ENCODE measurements at regions not wholly inside any gene's neighbourhood (a gene's known extent, or its start where the extent isn't known, plus 50 kb on each side); places are given as distances from the start of the nearest gene placed in this dataset.

DNA sequence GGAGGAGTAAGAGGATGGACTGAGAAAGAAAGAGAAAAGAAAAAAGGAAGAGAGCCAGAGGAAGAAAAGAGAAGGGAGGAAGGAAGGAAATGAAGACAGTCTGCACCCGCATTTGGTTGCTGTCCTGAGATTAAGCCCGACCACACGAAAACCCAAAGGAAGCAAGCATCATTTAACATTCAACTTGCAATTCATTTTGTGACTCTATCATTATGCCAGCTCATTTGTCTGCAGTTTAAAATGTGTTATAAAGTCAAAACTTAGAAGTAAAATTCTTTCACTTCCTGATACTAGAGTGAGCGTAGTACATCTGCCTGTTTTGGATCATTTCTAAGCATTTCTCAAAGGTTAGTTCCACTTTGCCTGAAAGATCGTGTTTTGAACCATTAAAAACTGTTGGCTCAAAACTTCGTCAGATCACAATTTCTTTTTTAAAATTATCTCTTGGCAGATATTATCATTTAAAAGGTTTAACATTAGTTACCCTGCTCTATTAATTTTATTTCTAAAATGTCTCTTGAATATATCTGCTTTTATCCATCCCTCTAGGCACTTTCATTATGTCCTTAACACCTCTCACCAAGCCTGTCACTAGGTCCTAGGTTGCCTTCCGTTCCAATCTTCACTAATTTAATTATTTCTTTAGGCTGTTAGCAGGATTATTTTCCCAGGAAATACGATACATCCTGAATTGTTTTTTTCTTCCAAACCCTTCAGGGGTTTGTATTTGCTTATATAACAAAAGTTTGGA is 240.9 kb downstream of the TLE4 start:
- Mint-ChIP-seq H3K4me1 (ENCODE audit: low read depth, unreplicated experiment) (peaks cover 2% of the 10 kb centered on the region), H3K27ac (ENCODE audit: unreplicated experiment) (no peak overlapping the region), H3K4me3 (ENCODE audit: unreplicated experiment) (no peak overlapping the region), H3K9me3 (ENCODE audit: unreplicated experiment) (no peaks in the 10 kb centered on the region), H3K36me3 (ENCODE audit: unreplicated experiment) (no peaks in the 10 kb centered on the region), H3K27me3 (ENCODE audit: unreplicated experiment) (no peaks in the 10 kb centered on the region)
- DNase-seq: no peak
- TF ChIP-seq, protein P1, sequence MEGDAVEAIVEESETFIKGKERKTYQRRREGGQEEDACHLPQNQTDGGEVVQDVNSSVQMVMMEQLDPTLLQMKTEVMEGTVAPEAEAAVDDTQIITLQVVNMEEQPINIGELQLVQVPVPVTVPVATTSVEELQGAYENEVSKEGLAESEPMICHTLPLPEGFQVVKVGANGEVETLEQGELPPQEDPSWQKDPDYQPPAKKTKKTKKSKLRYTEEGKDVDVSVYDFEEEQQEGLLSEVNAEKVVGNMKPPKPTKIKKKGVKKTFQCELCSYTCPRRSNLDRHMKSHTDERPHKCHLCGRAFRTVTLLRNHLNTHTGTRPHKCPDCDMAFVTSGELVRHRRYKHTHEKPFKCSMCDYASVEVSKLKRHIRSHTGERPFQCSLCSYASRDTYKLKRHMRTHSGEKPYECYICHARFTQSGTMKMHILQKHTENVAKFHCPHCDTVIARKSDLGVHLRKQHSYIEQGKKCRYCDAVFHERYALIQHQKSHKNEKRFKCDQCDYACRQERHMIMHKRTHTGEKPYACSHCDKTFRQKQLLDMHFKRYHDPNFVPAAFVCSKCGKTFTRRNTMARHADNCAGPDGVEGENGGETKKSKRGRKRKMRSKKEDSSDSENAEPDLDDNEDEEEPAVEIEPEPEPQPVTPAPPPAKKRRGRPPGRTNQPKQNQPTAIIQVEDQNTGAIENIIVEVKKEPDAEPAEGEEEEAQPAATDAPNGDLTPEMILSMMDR (IDR thresholded peaks at IDR 0.05; ENCODE audit: partially characterized antibody, unreplicated experiment): no peak

DNA sequence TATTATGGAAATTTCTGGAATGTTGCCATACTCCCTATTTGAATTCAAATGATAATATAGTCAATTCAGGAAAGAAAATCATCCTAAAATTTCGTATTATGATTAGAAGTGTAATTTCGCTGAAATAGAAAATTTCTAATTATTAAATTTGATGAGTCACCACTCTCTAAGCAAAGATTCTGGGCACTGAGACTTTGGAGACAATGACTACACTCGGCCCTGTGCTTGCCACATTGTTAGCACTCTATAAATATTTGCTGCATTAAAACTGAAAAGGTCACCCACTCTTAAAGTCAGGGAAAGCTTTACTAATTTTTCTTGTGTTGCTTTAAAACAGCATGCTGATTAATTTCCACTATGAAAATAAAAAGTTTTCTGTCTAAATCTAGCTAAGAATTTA is 240.3 kb downstream of the TLE4 start:
- DNase-seq: no peak

DNA sequence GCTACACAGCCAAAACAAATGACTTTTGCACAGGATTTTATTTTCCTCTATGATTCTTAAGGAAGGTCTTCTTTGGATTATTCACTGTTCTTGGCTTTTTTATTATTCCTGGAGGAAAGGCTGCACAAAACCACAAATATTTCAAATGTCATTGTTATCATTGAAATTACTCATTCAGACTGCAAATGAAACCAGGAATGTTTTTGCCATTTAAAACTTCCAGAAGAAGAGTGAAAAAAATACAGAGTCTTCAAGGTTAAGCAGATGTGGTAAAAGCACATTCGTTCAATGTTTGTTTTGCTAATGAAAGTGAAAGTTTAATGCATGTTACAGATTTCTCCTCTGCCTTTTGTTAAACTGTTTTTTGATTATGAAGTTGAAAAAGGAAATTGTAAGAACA is 238.2 kb downstream of the TLE4 start:
- DNase-seq: no peak
- no peaks in the 10 kb centered on the region for H3K27me3 Mint-ChIP-seq (ENCODE audit: unreplicated experiment)
- no peak overlapping the region for H3K27ac Mint-ChIP-seq (ENCODE audit: unreplicated experiment)
- H3K4me1 Mint-ChIP-seq (ENCODE audit: low read depth, unreplicated experiment): no peaks in the 10 kb centered on the region
- H3K9me3 Mint-ChIP-seq (ENCODE audit: unreplicated experiment): no peaks in the 10 kb centered on the region
- no peak overlapping the region for H3K4me3 Mint-ChIP-seq (ENCODE audit: unreplicated experiment)
- H3K36me3 Mint-ChIP-seq (ENCODE audit: unreplicated experiment): no peaks in the 10 kb centered on the region
- TF ChIP-seq, protein P1 (IDR thresholded peaks at IDR 0.05; ENCODE audit: partially characterized antibody, unreplicated experiment): no peak

More for the DNA sequence above, 240.3 kb downstream of the TLE4 start:
- TF ChIP-seq, protein P1 (IDR thresholded peaks at IDR 0.05; ENCODE audit: partially characterized antibody, unreplicated experiment): no peak
- H3K27me3 Mint-ChIP-seq (ENCODE audit: unreplicated experiment): no peaks in the 10 kb centered on the region
- no peak overlapping the region for H3K27ac Mint-ChIP-seq (ENCODE audit: unreplicated experiment)
- H3K36me3 Mint-ChIP-seq (ENCODE audit: unreplicated experiment): no peaks in the 10 kb centered on the region
- no peaks in the 10 kb centered on the region for H3K4me1 Mint-ChIP-seq (ENCODE audit: low read depth, unreplicated experiment)
- H3K4me3 Mint-ChIP-seq (ENCODE audit: unreplicated experiment): no peak overlapping the region
- H3K9me3 Mint-ChIP-seq (ENCODE audit: unreplicated experiment): no peaks in the 10 kb centered on the region

DNA sequence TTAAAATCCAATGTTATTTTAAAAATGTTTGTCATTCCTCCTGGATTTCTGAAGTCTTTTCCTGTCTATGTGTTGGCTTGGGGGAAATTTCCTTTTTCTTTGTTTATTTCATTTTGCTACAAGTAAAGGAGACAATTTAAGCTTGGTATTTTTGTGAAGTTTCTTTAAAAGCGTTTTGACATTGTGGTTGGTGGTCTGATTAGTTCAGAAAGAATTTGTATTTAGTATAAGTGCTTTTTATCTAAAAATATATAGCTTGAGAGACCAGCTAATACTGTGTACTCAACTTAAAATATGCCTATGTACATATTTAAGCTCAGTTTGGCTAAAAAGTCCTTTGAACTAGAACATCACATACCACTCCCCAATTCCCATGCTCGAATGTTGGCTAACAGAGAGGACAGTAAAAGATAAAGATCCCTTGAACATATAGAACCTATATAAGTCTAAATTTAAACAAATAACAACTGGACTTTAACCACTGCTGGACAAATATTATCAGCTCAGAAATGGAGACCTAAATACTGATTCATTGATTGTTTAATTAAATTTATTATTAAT is 237.6 kb downstream of the TLE4 start:
- Mint-ChIP-seq H3K9me3 (ENCODE audit: unreplicated experiment) (no peaks in the 10 kb centered on the region), H3K36me3 (ENCODE audit: unreplicated experiment) (no peaks in the 10 kb centered on the region), H3K27me3 (ENCODE audit: unreplicated experiment) (no peaks in the 10 kb centered on the region), H3K4me1 (ENCODE audit: low read depth, unreplicated experiment) (no peaks in the 10 kb centered on the region), H3K4me3 (ENCODE audit: unreplicated experiment) (no peak overlapping the region), H3K27ac (ENCODE audit: unreplicated experiment) (no peak overlapping the region)
- TF ChIP-seq, protein P1 (IDR thresholded peaks at IDR 0.05; ENCODE audit: partially characterized antibody, unreplicated experiment): no peak
- DNase-seq: no peak

DNA sequence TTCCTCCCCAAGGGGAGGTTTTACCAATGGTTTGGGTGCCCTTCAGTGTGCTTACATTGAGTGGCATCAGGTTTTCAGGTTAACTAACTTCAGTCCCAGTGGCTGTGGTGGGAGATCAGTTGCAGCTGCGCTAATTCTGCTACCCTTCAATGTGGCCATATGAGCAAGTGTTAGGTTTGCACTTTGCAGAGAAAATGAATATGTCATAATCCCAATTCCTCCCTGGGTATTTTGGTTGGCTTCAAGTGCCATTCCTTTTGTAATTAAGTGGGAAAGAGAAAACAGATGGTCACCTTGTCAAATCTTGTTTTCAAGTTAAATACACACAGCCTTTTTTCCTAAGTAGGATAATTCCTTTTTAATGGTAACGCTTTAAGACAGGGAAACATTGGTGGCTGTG is 236.2 kb downstream of the TLE4 start:
- H3K9me3 Mint-ChIP-seq (ENCODE audit: unreplicated experiment): no peaks in the 10 kb centered on the region
- H3K4me1 Mint-ChIP-seq (ENCODE audit: low read depth, unreplicated experiment): no peaks in the 10 kb centered on the region
- TF ChIP-seq, protein P1 (IDR thresholded peaks at IDR 0.05; ENCODE audit: partially characterized antibody, unreplicated experiment): no peak
- H3K4me3 Mint-ChIP-seq (ENCODE audit: unreplicated experiment): no peak overlapping the region
- no peak overlapping the region for H3K27ac Mint-ChIP-seq (ENCODE audit: unreplicated experiment)
- H3K27me3 Mint-ChIP-seq (ENCODE audit: unreplicated experiment): peaks cover 1% of the 10 kb centered on the region
- H3K36me3 Mint-ChIP-seq (ENCODE audit: unreplicated experiment): no peaks in the 10 kb centered on the region
- no peak for DNase-seq
